IMR-90 (cell line): ENCODE measurements at regions not wholly inside any gene's neighbourhood (a gene's known extent, or its start where the extent isn't known, plus 50 kb on each side); places are given as distances from the start of the nearest gene placed in this dataset.

ENCODE experiments used
- ATAC-seq: fragments of 200-7000 bp; cut with Tn5 transposase; 2 replicates; pipeline ENCODE4 v1.9.1; 2020; ENCODE audit warnings: low read depth, mild to moderate bottlenecking, moderate library complexity
- BruUV-seq: library from RNA; stranded (reverse); fragments of 400-500 nt; replicated peaks from 2 replicates; lab custom pipeline; 2021; lab: Mats Ljungman, UMichigan
- CTCF ChIA-PET: fragments of 300-600 bp; formaldehyde crosslinking; extraction: SDS; loops from one replicate; lab custom pipeline; 2021; ENCODE audit warnings: antibody characterized with exemption; lab: Yijun Ruan, JAX
- POLR2A ChIA-PET: fragments of 300-600 bp; sonication (Branson Sonifier 250); formaldehyde crosslinking; loops from one replicate; lab custom pipeline; 2022; ENCODE audit warnings: antibody characterized with exemption; ENCODE audit not compliant: unreplicated experiment; lab: Charles Lee
- DNase-seq: peaks from one replicate; pipeline ENCODE4 v3.0.0; 2013
- H2AFZ ChIP-seq: replicated peaks from 2 replicates; pipeline ENCODE3; 2013; ENCODE audit warnings: low read length, mild to moderate bottlenecking; ENCODE audit not compliant: poor library complexity
- H2AK5ac ChIP-seq: 2 replicates; pipeline ENCODE4 v1.6.1; 2013; ENCODE audit warnings: low read depth, low read length, inconsistent platforms
- H2AK9ac ChIP-seq: replicated peaks from 2 replicates; pipeline ENCODE3; 2013; ENCODE audit warnings: mild to moderate bottlenecking, low read depth, low read length, moderate library complexity; ENCODE audit not compliant: poor library complexity
- H2BK120ac ChIP-seq: 2 replicates; pipeline ENCODE4 v1.6.1; 2013; ENCODE audit warnings: low read depth, low read length, inconsistent platforms
- H2BK15ac ChIP-seq: 3 replicates; pipeline ENCODE4 v1.6.1; 2013; ENCODE audit warnings: low read depth, low read length, inconsistent platforms
- H2BK20ac ChIP-seq: 2 replicates; pipeline ENCODE4 v1.6.1; 2013; ENCODE audit warnings: low read depth, mild to moderate bottlenecking, inconsistent platforms, low read length, moderate library complexity
- H2BK5ac ChIP-seq: 2 replicates; pipeline ENCODE4 v1.6.1; 2013; ENCODE audit warnings: mild to moderate bottlenecking, low read depth, low read length, inconsistent platforms; ENCODE audit not compliant: poor library complexity, severe bottlenecking
- H3K14ac ChIP-seq: replicated peaks from 2 replicates; pipeline ENCODE4 v1.6.1; 2013; ENCODE audit warnings: low read depth, low read length, inconsistent platforms
- H3K18ac ChIP-seq: 2 replicates; pipeline ENCODE4 v1.6.1; 2013; ENCODE audit warnings: low read depth, low read length, control low read depth
- H3K23ac ChIP-seq: 2 replicates; pipeline ENCODE4 v1.6.1; 2013; ENCODE audit warnings: low read depth, low read length, inconsistent platforms
- H3K27ac ChIP-seq: 2 replicates; pipeline ENCODE4 v1.5.1; 2013; ENCODE audit warnings: mild to moderate bottlenecking, control low read depth, low read length; ENCODE audit not compliant: insufficient read depth
- H3K27me3 ChIP-seq: 2 replicates; pipeline ENCODE4 v1.6.1; 2013; ENCODE audit warnings: low read length; ENCODE audit not compliant: control insufficient read depth, insufficient read depth
- H3K36me3 ChIP-seq: 2 replicates; pipeline ENCODE4 v1.6.1; 2013; ENCODE audit warnings: low read length, mixed read lengths; ENCODE audit not compliant: control insufficient read depth, insufficient read depth
- H3K4ac ChIP-seq: 2 replicates; pipeline ENCODE4 v1.6.1; 2013; ENCODE audit warnings: low read depth, low read length, inconsistent platforms
- H3K4me1 ChIP-seq: 2 replicates; pipeline ENCODE4 v1.6.1; 2013; ENCODE audit warnings: low read length, mixed read lengths; ENCODE audit not compliant: control insufficient read depth, insufficient read depth
- H3K4me2 ChIP-seq: 2 replicates; pipeline ENCODE4 v1.6.1; 2013; ENCODE audit warnings: low read depth, mild to moderate bottlenecking, control low read depth, low read length, moderate library complexity
- H3K4me3 ChIP-seq: 2 replicates; pipeline ENCODE4 v1.5.1; 2013; ENCODE audit warnings: low read depth, mild to moderate bottlenecking, control low read depth, low read length, moderate library complexity; ENCODE audit not compliant: insufficient read depth
- H3K56ac ChIP-seq: 2 replicates; pipeline ENCODE4 v1.6.1; 2013; ENCODE audit warnings: low read length, inconsistent platforms; ENCODE audit not compliant: insufficient read depth; ENCODE audit errors: extremely low read depth
- H3K79me1 ChIP-seq, 2 experiments: 2 replicates each; pipeline ENCODE4 v1.6.1; 2013; ENCODE audit warnings: low read length in 2 of 2, inconsistent platforms in 1 of 2, low read depth in 1 of 2
- H3K9ac ChIP-seq: 2 replicates; pipeline ENCODE4 v1.6.1; 2013; ENCODE audit warnings: low read depth, low read length, control low read depth
- H3K9me1 ChIP-seq: 2 replicates; pipeline ENCODE4 v1.6.1; 2013; ENCODE audit warnings: low read length, inconsistent platforms; ENCODE audit not compliant: insufficient read depth
- H3K9me3 ChIP-seq: 2 replicates; pipeline ENCODE4 v1.6.1; 2013; ENCODE audit warnings: low read length; ENCODE audit not compliant: control insufficient read depth, insufficient read depth
- H4K20me1 ChIP-seq: 2 replicates; pipeline ENCODE4 v1.6.1; 2013; ENCODE audit warnings: low read length, inconsistent platforms; ENCODE audit not compliant: insufficient read depth
- H4K5ac ChIP-seq: 2 replicates; pipeline ENCODE4 v1.6.1; 2013; ENCODE audit warnings: mild to moderate bottlenecking, low read depth, low read length, control low read depth
- H4K8ac ChIP-seq, 2 experiments: 2 replicates each; pipeline ENCODE4 v1.6.1; 2013; ENCODE audit warnings: low read depth in 2 of 2, low read length in 2 of 2, control low read depth in 1 of 2, inconsistent platforms in 1 of 2
- H4K91ac ChIP-seq: 2 replicates; pipeline ENCODE4 v1.6.1; 2013; ENCODE audit warnings: low read depth, low read length, inconsistent platforms; ENCODE audit not compliant: insufficient read depth
- BHLHE40 ChIP-seq: fragments of 150-350 bp; IDR thresholded peaks from 2 replicates; pipeline ENCODE4 v1.6.1; 2016; ENCODE audit warnings: mild to moderate bottlenecking, low read depth, low read length
- CEBPB ChIP-seq: IDR thresholded peaks from 2 replicates; pipeline ENCODE4 v1.6.1; 2012; ENCODE audit warnings: low read depth, low read length, improper control_type of control experiment
- CHD1 ChIP-seq: IDR thresholded peaks from 2 replicates; pipeline ENCODE4 v1.6.1; 2012; ENCODE audit warnings: low read depth, low read length, improper control_type of control experiment
- FOS ChIP-seq: fragments of 150-350 bp; IDR thresholded peaks from 2 replicates; pipeline ENCODE4 v1.6.1; 2016; ENCODE audit warnings: low read depth, low read length
- MAFK ChIP-seq: IDR thresholded peaks from 2 replicates; pipeline ENCODE4 v1.6.1; 2012; ENCODE audit warnings: low read depth, low read length, improper control_type of control experiment
- MXI1 ChIP-seq: IDR thresholded peaks from 2 replicates; pipeline ENCODE4 v1.6.1; 2012; ENCODE audit warnings: low read depth, mild to moderate bottlenecking, low read length, moderate library complexity, borderline replicate concordance
- NFE2L2 ChIP-seq: fragments of 150-350 bp; IDR thresholded peaks from 2 replicates; pipeline ENCODE4 v1.6.1; 2016; ENCODE audit warnings: low read depth, mild to moderate bottlenecking, low read length
- RCOR1 ChIP-seq: IDR thresholded peaks from 2 replicates; pipeline ENCODE4 v1.6.1; 2012; ENCODE audit warnings: mild to moderate bottlenecking, low read length, improper control_type of control experiment; ENCODE audit not compliant: insufficient replicate concordance
- WGBS, 2 experiments: methylation state at CpG; one replicate each; pipeline versions ENCODE4 v1.1.5 to v1.1.7; 2013; ENCODE audit warnings: missing lambda C conversion rate in 2 of 2; ENCODE audit not compliant: insufficient read length in 1 of 2; ENCODE audit errors: extremely low coverage in 2 of 2; 5-methylcytosine and 5-hydroxymethylcytosine counted together
- dilution Hi-C: fragments of 300-500 bp; cut with HindIII; formaldehyde crosslinking; loops from one replicate; pipeline ENCODE4 v1.14.3; 2018; ENCODE audit warnings: low sequenced_read_pairs; ENCODE audit not compliant: unreplicated experiment
- in situ Hi-C: fragments of 300-500 bp; cut with MboI; formaldehyde crosslinking; loops from 3 replicates; pipeline ENCODE4 v1.14.3; 2019; ENCODE audit warnings: low sequenced_read_pairs, inconsistent platforms, mixed read lengths
- intact Hi-C: fragments of 100-400 bp; cut with micrococcal nuclease; formaldehyde crosslinking; loops from 2 replicates; pipeline ENCODE4 v1.10.0; 2022
- TF ChIP-seq, protein P1 (sequence below): fragments of 150-350 bp; IDR thresholded peaks from 2 replicates; pipeline ENCODE4 v1.6.1; 2017; ENCODE audit warnings: mild to moderate bottlenecking, antibody characterized with exemption, low read length, low read depth
- TF ChIP-seq, protein P2 (sequence below): fragments of 150-350 bp; IDR thresholded peaks from 2 replicates; pipeline ENCODE4 v1.6.1; 2016; ENCODE audit warnings: low read depth, mild to moderate bottlenecking, low read length, moderate library complexity, borderline replicate concordance

DNA sequence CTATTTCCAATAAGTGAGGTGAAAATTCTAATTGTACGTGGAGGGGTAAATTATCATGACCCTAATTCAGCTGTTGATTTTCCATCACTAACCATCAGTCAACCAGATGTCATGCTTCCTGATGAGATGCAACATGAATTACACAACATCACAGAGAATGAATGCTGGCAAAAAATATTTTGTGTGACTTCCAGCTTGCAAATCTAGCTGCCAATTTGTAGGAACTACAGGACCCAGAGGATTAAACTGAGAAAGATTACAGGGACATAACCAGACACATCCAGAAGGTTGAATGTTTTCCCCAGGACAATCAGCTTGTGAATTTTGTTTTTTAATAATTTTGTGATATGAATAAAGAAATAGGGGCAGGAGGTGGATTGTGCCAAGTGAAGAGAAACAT lies 349.0 kb upstream of the ATP10A start:
- BruUV-seq, result no TSS peak

More for the DNA sequence above, 349.0 kb upstream of the ATP10A start:
- Histone ChIP-seq H2AFZ (no peak overlapping the region), H3K9me1 (no peaks in the 10 kb centered on the region), H3K36me3 (no peaks in the 10 kb centered on the region), H4K91ac (no peak overlapping the region), H4K5ac (no peak overlapping the region), H3K4ac (no peak overlapping the region), H3K4me2 (no peak overlapping the region), H3K9ac (no peak overlapping the region), H3K4me1 (no peaks in the 10 kb centered on the region), H3K9me3 (peaks cover 3% of the 10 kb centered on the region; the same call in 1 of the 2 replicates), H3K27me3 (no peaks in the 10 kb centered on the region), H2BK20ac (no peak overlapping the region), H3K56ac (no peak overlapping the region), H2AK9ac (no peak overlapping the region), H4K8ac (no peak overlapping the region), H4K20me1 (no peaks in the 10 kb centered on the region), H3K23ac (no peak overlapping the region), H2BK120ac (no peak overlapping the region), H3K27ac (no peak overlapping the region), H3K18ac (no peak overlapping the region), H3K4me3 (no peak overlapping the region), H2BK15ac (no peak overlapping the region), H3K79me1 (no peaks in the 10 kb centered on the region), H3K14ac (no peak overlapping the region), H2AK5ac (no peak overlapping the region), H2BK5ac (no peak overlapping the region)
- in situ Hi-C loops, result no loop called here
- dilution Hi-C loops, result no loop called here
- ATAC-seq, result no peak
- intact Hi-C loops, result no loop called here
- DNase-seq, result no peak
- TF ChIP-seq BHLHE40 (no peak), CEBPB (no peak), FOS (no peak), NFE2L2 (no peak), MXI1 (no peak), MAFK (no peak), CHD1 (no peak), RCOR1 (no peak)
- TF ChIP-seq, protein P1, sequence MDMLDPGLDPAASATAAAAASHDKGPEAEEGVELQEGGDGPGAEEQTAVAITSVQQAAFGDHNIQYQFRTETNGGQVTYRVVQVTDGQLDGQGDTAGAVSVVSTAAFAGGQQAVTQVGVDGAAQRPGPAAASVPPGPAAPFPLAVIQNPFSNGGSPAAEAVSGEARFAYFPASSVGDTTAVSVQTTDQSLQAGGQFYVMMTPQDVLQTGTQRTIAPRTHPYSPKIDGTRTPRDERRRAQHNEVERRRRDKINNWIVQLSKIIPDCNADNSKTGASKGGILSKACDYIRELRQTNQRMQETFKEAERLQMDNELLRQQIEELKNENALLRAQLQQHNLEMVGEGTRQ, result no peak
- TF ChIP-seq, protein P2, sequence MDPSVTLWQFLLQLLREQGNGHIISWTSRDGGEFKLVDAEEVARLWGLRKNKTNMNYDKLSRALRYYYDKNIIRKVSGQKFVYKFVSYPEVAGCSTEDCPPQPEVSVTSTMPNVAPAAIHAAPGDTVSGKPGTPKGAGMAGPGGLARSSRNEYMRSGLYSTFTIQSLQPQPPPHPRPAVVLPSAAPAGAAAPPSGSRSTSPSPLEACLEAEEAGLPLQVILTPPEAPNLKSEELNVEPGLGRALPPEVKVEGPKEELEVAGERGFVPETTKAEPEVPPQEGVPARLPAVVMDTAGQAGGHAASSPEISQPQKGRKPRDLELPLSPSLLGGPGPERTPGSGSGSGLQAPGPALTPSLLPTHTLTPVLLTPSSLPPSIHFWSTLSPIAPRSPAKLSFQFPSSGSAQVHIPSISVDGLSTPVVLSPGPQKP, result no peak
- no CpG with 5 or more reads among the region's 1 CpG for WGBS, 2 experiments
- CTCF ChIA-PET, result no interaction called here
- POLR2A ChIA-PET, result no interaction called here
